NCI-H2081 (cell line): ENCODE measurements at regions not wholly inside any gene's neighbourhood (a gene's known extent, or its start where the extent isn't known, plus 50 kb on each side); places are given as distances from the start of the nearest gene placed in this dataset.
"Not testable (repeated sequence)": the region's sequence is repeated elsewhere in the genome, so short reads cannot be mapped to it uniquely, and the experiment has no call there.

Experiments used
- DNase-seq, 2 experiments: peaks; one replicate each; lab custom pipeline; 2025; lab: John Stamatoyannopoulos, UW

DNA sequence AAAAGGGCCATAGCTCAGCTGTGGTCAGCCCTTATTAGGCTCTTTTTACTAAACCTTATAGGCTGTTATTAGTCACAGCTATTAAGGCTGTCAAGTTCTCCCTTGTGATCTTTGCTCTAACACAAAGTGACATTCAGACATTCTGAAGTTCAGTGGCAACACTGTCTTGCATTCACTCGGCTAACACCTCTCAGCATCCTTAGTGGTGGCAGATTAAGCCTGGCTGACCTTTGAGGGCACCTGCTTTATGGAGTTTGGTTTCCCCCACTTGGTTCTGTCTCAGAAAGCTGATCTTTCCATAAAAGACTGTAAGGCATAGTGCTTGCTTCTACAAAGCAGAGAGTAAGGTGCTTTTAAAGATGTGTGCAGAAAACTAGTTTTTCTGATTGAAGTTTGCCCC, 677.4 kb upstream of the TMEM132C start:
- no peak for DNase-seq

DNA sequence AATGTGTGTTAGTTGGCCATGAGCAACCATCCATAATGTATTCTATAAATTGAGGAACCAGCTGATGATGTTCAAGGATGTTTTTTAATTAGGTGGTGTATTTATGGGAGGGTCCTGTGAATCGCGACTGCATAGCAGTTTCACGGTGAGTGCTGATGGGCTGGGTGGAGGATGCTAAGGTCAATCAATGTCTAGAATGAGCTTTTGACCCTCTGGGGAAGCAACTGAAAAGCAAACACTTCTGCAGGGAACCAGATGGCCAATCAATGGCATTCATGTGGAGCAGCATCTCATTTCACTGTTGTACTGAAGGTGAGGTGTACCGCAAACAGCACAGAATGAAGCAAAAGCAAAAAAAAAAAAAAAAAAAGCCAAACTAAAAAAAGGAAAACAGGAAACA, 676.1 kb upstream of the TMEM132C start:
- DNase-seq = peak in 1 of 2 experiments; percentile 19

DNA sequence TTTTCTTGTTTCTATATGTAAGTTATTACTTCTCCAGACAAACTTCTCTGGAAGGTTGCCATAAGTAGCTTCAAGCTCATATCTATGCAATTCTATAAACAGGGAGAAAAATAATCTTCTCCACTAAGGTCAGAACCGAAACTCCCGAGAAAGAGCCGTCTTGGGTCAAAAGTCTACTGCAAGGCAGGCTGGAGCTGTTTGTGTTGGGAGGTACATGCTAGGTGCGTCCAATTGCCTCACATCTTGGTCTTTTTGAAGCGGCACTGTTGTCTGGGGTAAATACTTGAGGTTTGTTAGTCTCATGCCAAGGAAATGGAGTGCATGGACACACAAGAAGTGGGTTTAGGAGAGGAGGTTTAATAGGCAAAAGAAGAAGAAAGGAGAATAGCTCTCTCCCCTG, 674.7 kb upstream of the TMEM132C start:
- no peak for DNase-seq

DNA sequence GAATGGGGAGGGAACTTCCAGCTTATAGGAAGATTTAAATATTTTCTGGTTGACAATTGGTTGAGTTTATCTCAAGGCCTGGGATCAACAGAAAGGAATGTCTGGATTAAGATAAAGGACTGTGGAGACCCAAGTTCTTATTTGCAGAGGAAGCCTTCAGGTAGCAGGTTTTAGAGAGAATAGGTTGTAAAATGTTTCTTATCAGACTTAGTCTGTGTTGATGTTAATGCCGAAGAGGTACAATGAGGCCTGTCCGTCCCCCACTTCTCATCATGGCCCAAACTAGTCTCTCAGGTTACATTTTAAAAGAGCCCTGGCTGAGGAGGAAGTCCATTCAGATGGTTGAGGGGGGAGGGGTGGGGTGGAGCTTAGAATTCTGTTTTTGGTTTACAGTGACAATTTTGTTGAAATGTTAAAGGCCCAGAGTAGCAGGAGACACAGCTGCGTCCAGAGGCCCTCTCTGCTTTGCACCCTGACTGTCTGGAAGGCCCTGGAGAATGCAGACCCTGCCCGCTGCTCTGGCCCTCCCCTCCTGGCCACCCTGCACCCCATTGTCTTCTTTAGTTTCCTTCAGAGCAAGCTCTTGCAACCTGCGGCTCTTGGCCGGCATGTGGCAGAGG, 672.5 kb upstream of the TMEM132C start:
- DNase-seq = no peak

DNA sequence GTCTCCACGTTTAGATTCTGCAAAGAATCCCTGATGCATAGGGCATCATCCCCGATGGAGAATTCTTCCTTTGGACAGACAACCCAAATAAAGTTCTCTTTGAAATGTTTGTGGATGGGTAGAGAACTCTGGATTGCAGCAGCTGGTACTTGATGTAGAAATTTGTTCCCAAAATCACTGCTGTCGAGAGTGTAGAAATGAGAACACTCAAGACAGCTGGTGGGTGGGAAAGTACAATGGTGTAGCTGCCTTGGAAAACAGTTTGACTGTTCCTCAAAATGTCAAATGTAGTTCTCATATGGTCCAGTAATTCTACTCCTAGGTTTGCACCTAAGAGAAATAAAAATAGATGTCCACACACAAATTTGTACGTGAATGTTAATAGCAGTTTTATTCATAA, 671.5 kb upstream of the TMEM132C start:
- DNase-seq = no peak

DNA sequence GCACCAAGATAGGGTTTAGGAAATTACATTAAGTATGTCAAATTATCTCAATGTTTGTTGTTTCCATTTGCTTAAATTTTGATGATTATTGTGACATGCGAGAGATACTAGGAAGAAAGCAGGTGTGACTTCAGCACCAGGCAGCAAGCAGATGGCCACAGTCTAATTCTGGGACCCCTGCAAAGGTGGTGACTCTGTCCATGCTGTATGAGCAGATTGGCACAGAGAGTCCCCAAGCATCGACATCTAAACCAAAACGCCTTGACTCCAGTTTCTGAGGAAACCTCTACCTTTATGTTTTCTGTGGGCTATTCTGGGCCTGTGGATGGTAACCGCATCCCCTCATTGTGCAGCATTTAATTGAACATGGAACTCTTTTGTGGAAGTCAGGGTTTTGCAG, 670.1 kb upstream of the TMEM132C start:
- DNase-seq = no peak

DNA sequence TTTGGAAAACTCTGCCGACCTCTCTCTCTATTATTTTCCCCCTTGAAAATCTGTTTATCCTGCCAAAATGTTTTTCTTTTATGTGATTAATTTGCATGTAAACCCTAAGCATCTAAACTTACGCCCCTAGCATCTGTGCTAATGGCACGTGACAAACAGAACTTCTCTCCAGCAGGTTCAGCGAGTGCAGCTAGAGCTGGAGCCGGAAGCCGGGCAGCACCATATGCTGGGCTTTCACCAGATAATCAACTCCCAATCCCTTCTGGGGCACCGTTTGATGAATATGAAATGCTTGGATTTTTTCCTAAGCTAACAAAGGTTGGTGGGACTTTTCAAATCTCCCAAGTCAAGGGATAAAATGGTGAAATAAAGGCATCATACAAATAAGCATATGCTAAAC, 667.5 kb upstream of the TMEM132C start:
- DNase-seq = no peak

DNA sequence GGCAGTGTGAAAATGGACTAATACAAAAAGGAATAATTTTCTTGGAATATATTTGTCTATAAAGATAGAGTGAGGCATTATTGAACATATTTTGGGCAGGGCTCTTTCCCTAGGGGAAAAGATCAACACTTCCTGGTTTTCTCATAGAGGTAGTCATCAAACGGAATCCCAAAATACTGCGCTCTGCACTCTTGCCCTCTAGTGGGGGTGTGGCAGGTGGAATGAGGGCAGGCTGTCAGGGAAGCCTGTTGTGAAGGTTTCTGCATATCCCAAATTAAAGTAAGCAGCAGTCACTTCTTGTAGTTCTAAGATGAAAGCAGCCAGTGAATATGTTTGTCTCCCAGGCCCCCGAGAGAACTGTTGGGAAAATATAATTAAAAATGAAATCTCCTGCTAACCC, 666.8 kb upstream of the TMEM132C start:
- DNase-seq = no peak

DNA sequence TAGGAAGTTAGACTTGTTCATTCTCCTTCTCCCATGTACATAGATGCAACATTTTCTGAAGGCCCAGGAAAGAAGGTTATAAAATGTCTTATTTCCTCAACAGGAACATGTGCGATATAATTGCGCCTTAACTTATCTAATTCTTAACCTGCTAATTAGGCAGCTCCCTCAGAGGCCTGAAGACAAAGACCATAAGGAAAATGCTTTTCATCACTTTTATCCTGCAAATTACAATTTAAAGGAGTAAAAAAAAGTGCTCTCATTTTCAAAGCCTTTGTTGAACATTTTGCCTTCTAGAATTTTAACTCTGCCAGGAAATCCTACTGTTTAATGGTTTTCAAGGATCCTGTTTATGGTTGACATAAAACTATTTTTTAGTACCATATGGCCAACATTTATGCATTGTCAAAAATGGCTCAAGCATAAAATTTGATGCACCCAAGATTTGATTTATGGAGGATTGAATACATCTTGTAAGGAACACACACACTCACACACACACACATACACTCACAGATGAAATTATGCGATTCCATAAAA, 660.4 kb upstream of the TMEM132C start:
- no peak for DNase-seq

DNA sequence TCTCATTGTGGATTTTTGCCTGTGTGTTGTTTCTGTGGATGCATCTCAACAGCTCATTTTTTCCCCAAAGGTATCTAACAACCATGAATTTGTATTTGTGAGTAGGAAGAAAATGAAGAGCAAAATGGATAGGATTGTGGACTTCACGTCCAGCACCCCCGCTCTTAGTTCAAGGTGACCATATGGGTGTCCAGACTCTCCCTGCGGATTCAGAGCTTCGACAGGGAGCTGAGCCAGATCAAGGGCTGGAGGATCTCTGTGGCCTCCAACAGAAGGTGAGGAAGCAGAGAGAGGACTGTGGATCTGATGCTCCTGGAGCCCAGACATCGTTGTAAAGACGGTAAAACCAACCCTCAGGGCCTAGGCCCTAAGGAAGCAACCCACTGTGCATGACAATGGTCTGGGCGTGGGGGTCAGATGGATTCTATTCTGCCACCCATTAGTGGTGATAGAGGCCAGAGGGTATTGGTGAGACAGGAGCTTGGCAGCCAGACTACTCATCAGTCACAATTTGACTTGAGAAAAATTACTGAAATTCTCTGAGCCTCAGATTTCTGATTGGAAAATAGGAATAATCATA, 659.7 kb upstream of the TMEM132C start:
- no peak for DNase-seq

DNA sequence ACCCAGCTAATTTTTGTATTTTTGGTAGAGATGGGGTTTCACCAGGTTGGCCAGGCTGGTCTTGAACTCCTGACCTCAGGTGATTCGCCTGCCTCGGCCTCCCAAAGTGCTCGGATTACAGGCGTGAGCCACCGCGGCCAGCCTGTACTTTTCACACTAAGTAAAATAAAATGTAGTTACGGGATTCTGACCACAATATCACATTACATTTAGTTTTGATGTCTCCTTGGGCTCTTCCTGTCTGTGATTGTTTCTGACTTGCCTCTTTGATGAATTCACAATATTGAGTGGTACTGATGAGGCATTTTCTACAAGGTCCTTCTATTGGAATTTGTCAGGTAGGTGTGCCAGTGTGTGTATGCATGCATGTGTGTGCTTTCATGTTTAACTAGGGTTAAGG, 658.6 kb upstream of the TMEM132C start:
- DNase-seq = not testable (repeated sequence)

DNA sequence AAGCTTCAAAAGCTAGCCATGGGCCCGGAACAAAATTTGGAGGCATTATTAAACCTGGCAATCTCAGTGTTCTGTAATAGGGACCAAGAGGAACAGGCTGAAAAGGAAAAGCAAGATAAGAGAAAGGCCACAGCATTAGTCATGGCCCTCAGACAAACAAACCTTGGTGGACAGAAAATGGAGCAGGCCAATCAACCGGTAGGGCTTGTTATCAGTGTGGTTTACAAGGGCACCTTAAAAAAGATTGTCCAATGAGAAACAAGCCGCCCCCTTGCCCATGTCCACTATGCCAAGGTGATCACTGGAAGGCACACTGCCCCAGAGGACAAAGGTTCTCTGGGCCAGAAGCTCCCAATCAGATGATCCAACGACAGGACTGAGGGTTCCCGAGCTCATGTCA, 653.9 kb upstream of the TMEM132C start:
- DNase-seq = no peak

DNA sequence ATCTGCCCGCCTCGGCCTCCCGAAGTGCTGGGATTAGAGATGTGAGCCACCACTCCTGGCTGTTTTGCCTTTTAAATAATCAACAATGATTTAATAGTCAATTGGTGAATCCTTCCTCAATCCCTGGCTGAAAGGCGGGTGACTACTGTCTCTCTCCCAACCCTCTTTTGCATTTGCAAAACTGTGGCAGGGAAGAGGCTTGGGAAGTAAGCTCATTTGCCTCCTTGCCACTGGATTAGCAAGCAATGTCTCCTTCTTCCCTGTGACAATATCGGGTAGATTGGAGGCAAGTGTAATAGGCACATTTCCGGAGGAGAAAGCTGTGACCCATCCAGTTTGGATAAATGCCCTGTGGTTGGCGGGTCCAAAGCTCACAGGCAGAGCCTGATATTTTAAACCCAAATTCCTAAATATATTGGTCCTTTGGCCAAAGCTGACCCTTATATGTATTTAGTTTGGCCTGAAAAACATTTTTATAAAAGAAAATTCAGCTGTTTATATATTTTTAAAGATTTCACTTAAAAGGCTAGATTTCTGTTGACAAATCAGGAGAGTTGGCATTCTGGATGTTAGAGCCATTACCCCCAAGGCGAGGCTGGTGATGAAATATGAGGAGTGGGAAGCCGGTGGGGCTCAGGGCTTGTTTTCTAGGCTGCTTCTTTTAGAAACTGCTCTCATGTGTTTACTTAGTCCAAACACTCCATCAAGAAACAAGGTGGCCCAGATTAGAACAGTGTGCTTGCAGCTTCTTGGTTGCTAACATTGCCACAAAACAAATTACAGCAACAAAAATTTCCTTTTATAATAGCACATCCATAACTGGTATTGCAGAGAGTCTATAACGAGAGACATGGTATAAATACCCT, 646.9 kb upstream of the TMEM132C start:
- DNase-seq = peak in 1 of 2 experiments; percentile 25

DNA sequence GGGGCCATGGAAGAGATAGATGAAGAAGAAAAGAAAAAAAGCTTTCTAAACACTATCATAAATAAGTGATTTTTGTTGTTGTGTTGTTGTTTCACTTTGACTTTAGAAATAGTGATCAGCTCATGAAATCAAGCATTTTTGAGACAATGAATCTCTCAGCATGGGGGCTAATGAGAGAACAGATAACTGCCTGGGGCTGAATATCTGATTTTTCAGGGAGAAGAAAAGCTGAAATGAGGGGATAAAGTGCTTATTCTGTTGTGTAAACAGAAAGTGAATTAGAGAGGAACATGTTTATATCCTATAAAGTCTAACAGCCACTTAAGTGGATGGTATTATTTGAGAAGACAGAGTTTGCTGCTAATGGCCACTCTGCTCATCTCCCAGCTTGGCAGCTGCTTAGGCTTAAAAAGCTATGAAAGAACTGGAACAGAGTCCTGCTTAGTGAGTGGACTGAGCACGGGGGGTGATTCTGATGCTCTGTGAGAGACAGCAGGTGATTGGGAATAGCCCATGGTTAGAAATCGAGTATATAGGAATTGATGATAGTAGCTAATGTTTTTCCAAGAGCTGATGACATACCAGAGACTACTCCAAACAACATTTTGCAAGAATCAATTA, 646.1 kb upstream of the TMEM132C start:
- peak in 1 of 2 experiments; percentile 58 for DNase-seq

DNA sequence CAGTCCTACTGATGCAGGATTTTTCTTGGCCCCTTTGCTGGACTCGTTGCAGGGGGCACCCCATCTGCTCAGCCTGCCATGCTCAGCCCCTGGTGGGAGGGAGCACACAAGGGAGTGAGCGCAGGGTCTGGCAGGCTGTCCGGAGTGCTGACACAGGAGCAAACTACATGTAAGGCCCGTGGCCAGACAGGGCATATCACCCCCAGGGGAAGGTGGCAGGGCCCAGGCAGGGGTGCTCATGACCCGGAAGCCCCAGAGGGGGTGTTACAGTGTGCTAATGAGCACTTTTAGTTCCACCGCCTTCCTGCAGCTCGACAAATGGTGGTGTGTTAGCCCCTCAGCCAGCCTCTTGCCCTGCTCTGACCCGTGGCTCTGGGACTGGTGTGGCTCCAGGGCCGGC, 645.6 kb upstream of the TMEM132C start:
- no peak for DNase-seq

DNA sequence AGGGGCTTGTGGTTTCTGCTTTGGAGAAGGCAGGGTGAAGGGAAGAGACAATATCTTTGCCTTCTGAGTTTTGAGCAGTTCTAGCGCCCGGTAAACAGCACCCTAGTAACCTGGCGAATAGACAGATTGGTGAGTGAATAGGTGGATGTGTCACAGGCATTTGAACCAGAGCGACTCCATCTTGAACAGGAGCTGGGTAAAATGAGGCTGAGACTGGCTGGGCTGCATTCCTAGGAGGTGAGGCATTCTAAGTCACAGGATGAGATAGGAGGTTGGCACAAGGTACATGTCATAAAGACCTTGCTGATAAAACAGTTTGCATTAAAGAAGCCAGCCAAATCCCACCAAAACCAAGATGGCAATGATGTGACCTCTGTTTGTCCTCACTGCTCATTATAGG, 643.6 kb upstream of the TMEM132C start:
- no peak for DNase-seq

DNA sequence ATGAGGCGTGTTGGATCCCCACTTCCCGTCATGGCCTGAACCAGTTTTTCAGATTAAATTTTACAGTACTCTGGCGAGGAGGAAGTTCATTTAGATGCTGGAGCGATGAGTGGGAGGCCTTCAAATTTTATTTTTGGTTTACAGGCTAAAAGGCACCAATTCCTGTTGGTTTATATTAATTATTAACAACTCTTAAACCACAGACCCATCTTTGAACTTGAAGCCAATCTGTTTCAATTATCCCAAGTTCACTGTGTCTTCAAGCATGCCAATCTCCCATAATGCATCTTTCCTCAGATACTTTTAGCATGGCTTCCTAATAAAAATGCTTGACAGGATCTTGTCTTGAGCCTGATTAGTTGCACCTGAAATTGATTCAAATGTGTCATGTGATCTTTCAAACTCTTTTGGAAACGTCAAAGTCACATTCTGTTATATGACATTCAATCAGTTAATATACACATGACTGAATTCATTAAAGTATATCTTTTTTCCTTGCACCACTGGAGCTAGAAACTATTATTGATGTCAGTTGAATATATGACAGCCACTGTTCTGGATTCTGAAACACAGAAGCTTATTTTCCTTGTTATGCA, 641.7 kb upstream of the TMEM132C start:
- DNase-seq = no peak

DNA sequence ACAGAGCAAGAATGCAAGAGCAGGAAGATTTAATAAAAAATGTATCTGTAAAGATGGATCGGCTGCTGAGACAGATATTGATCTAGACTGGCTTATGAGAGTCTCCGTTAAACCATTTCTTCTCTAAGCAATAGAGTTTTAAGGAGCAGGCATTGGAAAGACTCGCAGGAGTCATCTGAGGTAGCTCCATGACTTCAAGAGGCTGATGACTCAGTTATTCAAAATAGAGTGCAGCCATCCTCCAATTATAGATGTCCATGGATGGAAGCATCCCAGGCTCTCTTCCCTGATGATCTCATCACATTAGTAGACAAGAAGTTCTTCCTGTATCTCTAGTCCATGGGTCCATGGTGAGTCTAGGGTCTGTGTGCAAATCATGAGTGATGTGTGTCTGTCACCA, 638.3 kb upstream of the TMEM132C start:
- DNase-seq = no peak

DNA sequence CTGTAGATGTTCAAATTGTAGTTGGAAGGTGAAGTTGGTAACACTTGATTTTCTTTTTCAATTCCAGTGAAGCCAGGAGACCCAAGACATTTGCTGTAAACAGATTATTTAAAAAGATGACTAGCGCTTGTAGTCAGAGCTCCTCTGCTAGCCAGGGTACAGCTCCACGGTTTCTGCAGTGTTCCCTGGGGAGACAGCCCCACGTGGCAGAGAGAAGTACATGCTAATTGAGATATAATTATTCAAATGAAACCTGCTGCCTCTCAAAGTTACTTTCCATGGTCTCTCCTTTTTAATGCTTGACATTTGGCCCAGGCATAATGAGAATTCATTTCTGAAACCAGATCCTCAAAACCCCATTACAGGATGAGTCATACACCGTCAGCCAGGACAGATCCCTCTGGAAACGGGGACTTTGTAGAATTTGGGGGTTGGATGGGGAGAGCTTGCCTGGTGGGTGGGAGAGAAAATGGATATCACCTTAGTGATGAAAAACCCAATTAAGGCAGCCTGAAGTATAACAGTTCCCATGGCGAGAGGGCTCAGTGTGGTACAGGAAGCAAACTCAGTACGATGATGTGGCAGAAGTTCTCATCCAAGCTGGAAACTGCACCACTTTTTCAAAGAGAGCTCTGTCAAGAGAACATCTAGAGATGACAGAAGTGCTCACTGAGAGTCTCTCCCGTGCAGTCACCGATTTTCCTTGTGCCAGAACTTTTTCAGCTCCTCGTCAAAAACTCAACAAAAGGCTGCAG, 637.7 kb upstream of the TMEM132C start:
- DNase-seq = peak; percentile 15 to 40

DNA sequence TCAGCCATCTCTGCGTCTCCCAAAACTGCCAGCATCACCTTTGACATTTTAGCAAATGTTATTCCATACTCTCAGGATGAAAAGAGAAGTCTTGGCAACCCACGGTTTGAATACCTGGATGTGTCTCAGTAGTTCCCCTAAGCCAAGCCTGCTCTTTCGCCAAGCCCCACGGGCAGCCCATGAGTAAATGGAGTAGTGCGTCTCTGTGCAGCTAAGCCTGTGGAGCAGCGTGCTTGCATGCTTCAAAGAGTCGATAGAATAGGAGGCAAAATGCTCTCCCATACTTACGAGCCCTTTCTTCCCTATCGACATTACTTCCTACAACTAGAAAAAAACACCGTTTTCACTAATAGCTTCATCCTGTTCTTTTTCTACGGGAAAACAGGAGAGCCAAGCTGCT, 634.5 kb upstream of the TMEM132C start:
- no peak for DNase-seq

DNA sequence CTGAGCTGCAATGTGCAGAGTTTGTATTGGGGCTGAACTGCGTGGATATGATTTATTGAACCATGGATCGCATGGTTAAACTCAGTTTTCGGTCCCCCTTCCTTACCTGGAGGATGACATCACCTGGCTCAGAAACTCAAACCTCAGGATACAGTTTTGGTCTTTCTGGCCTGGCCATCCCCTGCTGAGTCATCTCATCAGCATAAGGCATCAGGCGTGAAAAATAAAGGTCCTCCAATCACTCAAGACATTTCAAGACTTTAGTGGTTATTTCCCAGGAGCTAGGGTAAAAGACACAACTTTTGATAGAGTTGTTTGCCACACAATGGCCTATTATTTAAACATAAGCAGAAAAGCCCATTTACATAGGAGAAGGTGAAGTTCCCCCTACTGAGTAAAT, 631.1 kb upstream of the TMEM132C start:
- no peak for DNase-seq
